ENCODE measurements at regions not wholly inside any gene's neighbourhood (a gene's known extent, or its start where the extent isn't known, plus 50 kb on each side); places are given as distances from the start of the nearest gene placed in this dataset.

- TF ChIP-seq, protein P1, sequence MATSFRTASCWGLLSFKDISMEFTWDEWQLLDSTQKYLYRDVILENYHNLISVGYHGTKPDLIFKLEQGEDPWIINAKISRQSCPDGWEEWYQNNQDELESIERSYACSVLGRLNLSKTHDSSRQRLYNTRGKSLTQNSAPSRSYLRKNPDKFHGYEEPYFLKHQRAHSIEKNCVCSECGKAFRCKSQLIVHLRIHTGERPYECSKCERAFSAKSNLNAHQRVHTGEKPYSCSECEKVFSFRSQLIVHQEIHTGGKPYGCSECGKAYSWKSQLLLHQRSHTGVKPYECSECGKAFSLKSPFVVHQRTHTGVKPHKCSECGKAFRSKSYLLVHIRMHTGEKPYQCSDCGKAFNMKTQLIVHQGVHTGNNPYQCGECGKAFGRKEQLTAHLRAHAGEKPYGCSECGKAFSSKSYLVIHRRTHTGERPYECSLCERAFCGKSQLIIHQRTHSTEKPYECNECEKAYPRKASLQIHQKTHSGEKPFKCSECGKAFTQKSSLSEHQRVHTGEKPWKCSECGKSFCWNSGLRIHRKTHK (tag by site-specific recombination; IDR thresholded peaks at IDR 0.05): no peak
- TF ChIP-seq ZNF214 (tag by site-specific recombination; IDR thresholded peaks at IDR 0.05; ENCODE audit: borderline replicate concordance) (no peak), ZNF10 (tag by site-specific recombination; IDR thresholded peaks at IDR 0.05) (no peak), ZNF211 (tag by site-specific recombination; IDR thresholded peaks at IDR 0.05; ENCODE audit: low read depth) (no peak), ZXDB (tag by site-specific recombination; IDR thresholded peaks at IDR 0.05) (no peak), ZNF747 (tag by site-specific recombination; IDR thresholded peaks at IDR 0.05) (no peak), HOXD13 (CRISPR knock-in tag; IDR thresholded peaks at IDR 0.05; ENCODE audit: borderline replicate concordance) (no peak), ZNF792 (tag by site-specific recombination; IDR thresholded peaks at IDR 0.05) (no peak), ZNF391 (tag by site-specific recombination; IDR thresholded peaks at IDR 0.05; ENCODE audit: borderline replicate concordance, low read depth) (no peak), ZNF837 (tag by site-specific recombination; IDR thresholded peaks at IDR 0.05) (no peak), ZNF670 (tag by site-specific recombination; IDR thresholded peaks at IDR 0.05; ENCODE audit: low read depth) (no peak)
Observed at GRCh38 chr16:48450367-48450766, 65.2 kb upstream of the SIAH1 start (continued).

GRCh38 chr16:48448841-48449481, 63.7 kb upstream of the SIAH1 start:
- H3K36me3 ChIP-seq (ENCODE audit: control insufficient read depth in 2 of 2, insufficient read depth in 1 of 2, low read length in 2 of 2): no peaks in the 10 kb centered on the region
- H3K4me1 ChIP-seq (ENCODE audit: control insufficient read depth, insufficient read depth, low read length): no peaks in the 10 kb centered on the region; the same call in 1 of the 2 replicates
- no peak overlapping the region for H3K4me3 ChIP-seq (ENCODE audit: low read depth, low read length)
- CTCF ChIA-PET: no interaction called here
- no peaks in the 10 kb centered on the region for H3K9me3 ChIP-seq (ENCODE audit: control insufficient read depth, insufficient read depth, low read depth, low read length)
- TF ChIP-seq ZNF211 (tag by site-specific recombination; IDR thresholded peaks at IDR 0.05; ENCODE audit: low read depth): no peak
- POLR2A ChIA-PET: no interaction called here
- no peak overlapping the region for H3K27ac ChIP-seq (ENCODE audit: extremely low read depth, low read depth, low read length)

GRCh38 chr16:48447940-48448536, 62.8 kb upstream of the SIAH1 start:
- H3K36me3 ChIP-seq (ENCODE audit: control insufficient read depth in 2 of 2, insufficient read depth in 1 of 2, low read length in 2 of 2): no peaks in the 10 kb centered on the region
- POLR2A ChIA-PET: no interaction called here
- TF ChIP-seq, protein P2, sequence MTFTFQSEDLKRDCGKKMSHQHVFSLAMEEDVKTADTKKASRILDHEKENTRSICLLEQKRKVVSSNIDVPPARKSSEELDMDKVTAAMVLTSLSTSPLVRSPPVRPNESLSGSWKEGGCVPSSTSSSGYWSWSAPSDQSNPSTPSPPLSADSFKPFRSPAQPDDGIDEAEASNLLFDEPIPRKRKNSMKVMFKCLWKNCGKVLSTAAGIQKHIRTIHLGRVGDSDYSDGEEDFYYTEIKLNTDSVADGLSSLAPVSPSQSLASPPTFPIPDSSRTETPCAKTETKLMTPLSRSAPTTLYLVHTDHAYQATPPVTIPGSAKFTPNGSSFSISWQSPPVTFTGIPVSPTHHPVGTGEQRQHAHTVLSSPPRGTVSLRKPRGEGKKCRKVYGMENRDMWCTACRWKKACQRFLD (tag by site-specific recombination; IDR thresholded peaks at IDR 0.05): no peak
- TF ChIP-seq ZNF292 (tag by site-specific recombination; IDR thresholded peaks at IDR 0.05; ENCODE audit: borderline replicate concordance, low read depth): no peak
- TF ChIP-seq ZNF114 (tag by site-specific recombination; IDR thresholded peaks at IDR 0.05): no peak
- TF ChIP-seq HOXA7 (CRISPR knock-in tag; IDR thresholded peaks at IDR 0.05; ENCODE audit: borderline replicate concordance): no peak
- no peak for TF ChIP-seq ZNF830 (tag by site-specific recombination; IDR thresholded peaks at IDR 0.05; ENCODE audit: low read depth)
- TF ChIP-seq ZBTB20 (tag by site-specific recombination; IDR thresholded peaks at IDR 0.05): no peak
- TF ChIP-seq, protein P3, sequence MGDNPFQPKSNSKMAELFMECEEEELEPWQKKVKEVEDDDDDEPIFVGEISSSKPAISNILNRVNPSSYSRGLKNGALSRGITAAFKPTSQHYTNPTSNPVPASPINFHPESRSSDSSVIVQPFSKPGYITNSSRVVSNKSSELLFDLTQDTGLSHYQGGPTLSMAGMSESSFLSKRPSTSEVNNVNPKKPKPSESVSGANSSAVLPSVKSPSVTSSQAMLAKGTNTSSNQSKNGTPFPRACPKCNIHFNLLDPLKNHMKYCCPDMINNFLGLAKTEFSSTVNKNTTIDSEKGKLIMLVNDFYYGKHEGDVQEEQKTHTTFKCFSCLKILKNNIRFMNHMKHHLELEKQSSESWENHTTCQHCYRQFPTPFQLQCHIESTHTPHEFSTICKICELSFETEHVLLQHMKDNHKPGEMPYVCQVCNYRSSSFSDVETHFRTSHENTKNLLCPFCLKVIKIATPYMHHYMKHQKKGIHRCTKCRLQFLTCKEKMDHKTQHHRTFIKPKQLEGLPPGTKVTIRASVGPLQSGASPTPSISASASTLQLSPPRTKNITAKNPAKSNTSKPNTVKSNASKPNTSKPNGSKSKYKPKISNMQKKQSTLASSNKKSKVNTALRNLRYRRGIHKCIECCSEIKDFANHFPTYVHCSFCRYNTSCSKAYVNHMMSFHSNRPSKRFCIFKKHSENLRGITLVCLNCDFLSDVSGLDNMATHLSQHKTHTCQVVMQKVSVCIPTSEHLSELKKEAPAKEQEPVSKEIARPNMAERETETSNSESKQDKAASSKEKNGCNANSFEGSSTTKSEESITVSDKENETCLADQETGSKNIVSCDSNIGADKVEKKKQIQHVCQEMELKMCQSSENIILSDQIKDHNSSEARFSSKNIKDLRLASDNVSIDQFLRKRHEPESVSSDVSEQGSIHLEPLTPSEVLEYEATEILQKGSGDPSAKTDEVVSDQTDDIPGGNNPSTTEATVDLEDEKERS (tag by site-specific recombination; IDR thresholded peaks at IDR 0.05): no peak
- H3K27ac ChIP-seq (ENCODE audit: extremely low read depth, low read depth, low read length): no peak overlapping the region
- no peaks in the 10 kb centered on the region for H3K9me3 ChIP-seq (ENCODE audit: control insufficient read depth, insufficient read depth, low read depth, low read length)
- no peaks in the 10 kb centered on the region; the same call in 1 of the 2 replicates for H3K4me1 ChIP-seq (ENCODE audit: control insufficient read depth, insufficient read depth, low read length)
- H3K4me3 ChIP-seq (ENCODE audit: low read depth, low read length): no peak overlapping the region
- CTCF ChIA-PET: interaction anchor here (0.6 kb wide), 3 partner anchors 39 to 1411 kb away, joined by 3 read pairs; no protein-coding TSS in a partner anchor
